OCI-LY7 (cell line): ENCODE measurements at regions not wholly inside any gene's neighbourhood (a gene's known extent, or its start where the extent isn't known, plus 50 kb on each side); places are given as distances from the start of the nearest gene placed in this dataset.

Source experiments
- CTCF ChIP-seq: fragments of 200-600 bp; sonication (generic); conservative IDR thresholded peaks from 2 replicates; pipeline ENCODE4 v1.5.1; 2014; ENCODE audit warnings: mild to moderate bottlenecking, antibody characterized with exemption, low read length, moderate library complexity, mixed read lengths
- EZH2phosphoT487 ChIP-seq: fragments of 200-600 bp; sonication (generic); IDR thresholded peaks from 2 replicates; pipeline ENCODE4 v1.6.1; 2018; ENCODE audit warnings: low read depth, borderline replicate concordance, mild to moderate bottlenecking, mixed run types, antibody characterized with exemption, low read length, moderate library complexity, mixed read lengths

DNA sequence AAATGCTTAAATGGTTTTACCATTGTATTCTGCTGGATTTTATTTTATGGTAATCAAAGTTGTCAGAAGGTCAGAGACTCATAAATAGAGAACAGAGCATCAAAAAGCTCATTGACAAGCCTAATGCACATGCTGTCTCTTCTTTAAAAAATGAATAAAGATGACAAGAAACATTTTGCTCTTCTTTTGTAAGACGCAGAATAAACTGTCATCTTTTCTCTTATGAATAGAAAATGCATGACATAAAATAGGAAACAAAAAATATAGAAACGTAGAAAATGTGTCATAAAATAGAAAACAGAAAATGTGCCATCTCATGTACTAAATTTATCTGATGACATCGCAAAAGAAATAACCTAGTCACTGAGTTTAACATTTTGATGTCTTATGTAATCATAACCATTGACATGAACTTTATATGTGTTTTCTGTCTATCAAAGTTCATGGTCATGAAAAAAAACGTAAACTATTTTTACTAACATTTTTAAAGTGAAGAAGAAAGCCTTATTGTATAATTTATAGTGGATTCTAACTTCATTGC is 484.1 kb downstream of the TRIML1 start:
- TF ChIP-seq CTCF (no peak), EZH2phosphoT487 (no peak)
